ENCODE measurements at regions not wholly inside any gene's neighbourhood (a gene's known extent, or its start where the extent isn't known, plus 50 kb on each side); places are given as distances from the start of the nearest gene placed in this dataset.
"Not testable (repeated sequence)": the region's sequence is repeated elsewhere in the genome, so short reads cannot be mapped to it uniquely, and the experiment has no call there.

GRCh38 chr9:63821293-63821692, 1463.7 kb downstream of the FOXD4L5 start:
- H3K4me1 ChIP-seq; H3K9me3 ChIP-seq; H3K4me1 Mint-ChIP-seq (ENCODE audit: low read depth, unreplicated experiment); H3K27me3 ChIP-seq (replicated peaks; ENCODE audit: control insufficient read depth, insufficient read depth, low read length); intact Hi-C loops (cut with micrococcal nuclease; ENCODE audit: unreplicated experiment); CTCF ChIA-PET; H3K4me3 Mint-ChIP-seq (ENCODE audit: unreplicated experiment); POLR2A ChIA-PET; BruUV-seq (replicated peaks); H3K4me3 ChIP-seq (ENCODE audit: low read depth, low read length); DNase-seq; H3K27me3 Mint-ChIP-seq (ENCODE audit: insufficient read depth, unreplicated experiment); H3K27ac Mint-ChIP-seq (ENCODE audit: unreplicated experiment); H3K36me3 ChIP-seq (ENCODE audit: control insufficient read depth, insufficient read depth, low read length): not testable (repeated sequence)
- peaks cover 32% of the 10 kb centered on the region for H3K9me3 Mint-ChIP-seq (ENCODE audit: unreplicated experiment)
- H3K36me3 Mint-ChIP-seq (ENCODE audit: insufficient read depth, unreplicated experiment), result peaks cover 12% of the 10 kb centered on the region

- H3K9me3 ChIP-seq, DNase-seq: not testable (repeated sequence)
- H3K36me3 Mint-ChIP-seq (ENCODE audit: insufficient read depth, unreplicated experiment), result peaks cover 12% of the 10 kb centered on the region
These were observed 1464.1 kb downstream of the FOXD4L5 start for GRCh38 chr9:63820882-63821281.

GRCh38 chr9:63820383-63820782, 1464.6 kb downstream of the FOXD4L5 start:
- H3K4me3 ChIP-seq (ENCODE audit: low read depth, low read length); H3K36me3 ChIP-seq (ENCODE audit: control insufficient read depth, insufficient read depth, low read length); H3K27me3 ChIP-seq (replicated peaks; ENCODE audit: control insufficient read depth, insufficient read depth, low read length); intact Hi-C loops (cut with micrococcal nuclease; ENCODE audit: unreplicated experiment); H3K27me3 Mint-ChIP-seq (ENCODE audit: insufficient read depth, unreplicated experiment); H3K27ac Mint-ChIP-seq (ENCODE audit: unreplicated experiment); H3K4me3 Mint-ChIP-seq (ENCODE audit: unreplicated experiment); H3K9me3 ChIP-seq; BruUV-seq (replicated peaks); DNase-seq; CTCF ChIA-PET; H3K4me1 ChIP-seq; H3K4me1 Mint-ChIP-seq (ENCODE audit: low read depth, unreplicated experiment); POLR2A ChIA-PET: not testable (repeated sequence)
- Mint-ChIP-seq H3K9me3 (ENCODE audit: unreplicated experiment) (peaks cover 40% of the 10 kb centered on the region), H3K36me3 (ENCODE audit: insufficient read depth, unreplicated experiment) (peaks cover 12% of the 10 kb centered on the region)

More at GRCh38 chr9:63820882-63821281, 1464.1 kb downstream of the FOXD4L5 start:
- H3K4me3 ChIP-seq (ENCODE audit: low read depth, low read length); BruUV-seq (replicated peaks); H3K27ac Mint-ChIP-seq (ENCODE audit: unreplicated experiment); H3K27me3 ChIP-seq (replicated peaks; ENCODE audit: control insufficient read depth, insufficient read depth, low read length); H3K4me1 Mint-ChIP-seq (ENCODE audit: low read depth, unreplicated experiment); CTCF ChIA-PET; H3K4me3 Mint-ChIP-seq (ENCODE audit: unreplicated experiment); intact Hi-C loops (cut with micrococcal nuclease; ENCODE audit: unreplicated experiment); H3K27me3 Mint-ChIP-seq (ENCODE audit: insufficient read depth, unreplicated experiment); H3K4me1 ChIP-seq; H3K36me3 ChIP-seq (ENCODE audit: control insufficient read depth, insufficient read depth, low read length); POLR2A ChIA-PET: not testable (repeated sequence)
- H3K9me3 Mint-ChIP-seq (ENCODE audit: unreplicated experiment), result peaks cover 36% of the 10 kb centered on the region

GRCh38 chr9:63817622-63818518, 1467.1 kb downstream of the FOXD4L5 start:
- Histone ChIP-seq H3K9me3 (no peaks in the 10 kb centered on the region), H3K4me1 (no peaks in the 10 kb centered on the region), H3K27me3 (replicated peaks; ENCODE audit: control insufficient read depth, insufficient read depth, low read length) (no peaks in the 10 kb centered on the region), H3K36me3 (ENCODE audit: control insufficient read depth, insufficient read depth, low read length) (no peaks in the 10 kb centered on the region), H3K4me3 (ENCODE audit: low read depth, low read length) (no peak overlapping the region)
- peaks cover 3% of the 10 kb centered on the region for H3K27me3 Mint-ChIP-seq (ENCODE audit: insufficient read depth, unreplicated experiment)
- no peak for TF ChIP-seq CTCF (IDR thresholded peaks at IDR 0.05; ENCODE audit: insufficient read depth in 1 of 2, low read depth in 1 of 2, low read length in 1 of 2, severe bottlenecking in 1 of 2, unreplicated experiment in 1 of 2)
- no TSS peak for BruUV-seq (replicated peaks)
- peaks cover 29% of the 10 kb centered on the region for H3K9me3 Mint-ChIP-seq (ENCODE audit: unreplicated experiment)
- peaks cover 6% of the 10 kb centered on the region for H3K36me3 Mint-ChIP-seq (ENCODE audit: insufficient read depth, unreplicated experiment)
- ChIA-PET CTCF (no interaction called here), POLR2A (no interaction called here)
- H3K4me1 Mint-ChIP-seq (ENCODE audit: low read depth, unreplicated experiment), result no peaks in the 10 kb centered on the region
- intact Hi-C loops (cut with micrococcal nuclease; ENCODE audit: unreplicated experiment), result no loop called here
- DNase-seq, result peak; percentile 1 to 55
- H3K27ac Mint-ChIP-seq (ENCODE audit: unreplicated experiment), result no peak overlapping the region
- H3K4me3 Mint-ChIP-seq (ENCODE audit: unreplicated experiment), result peak overlapping the region; percentile 41
